ENCODE measurements at regions not wholly inside any gene's neighbourhood (a gene's known extent, or its start where the extent isn't known, plus 50 kb on each side); places are given as distances from the start of the nearest gene placed in this dataset.

GRCh38 chr1:228986093-228986904 lies 251.0 kb downstream of the RHOU start:
- no peak overlapping the region; the same call in 1 of the 2 replicates for H3K27ac ChIP-seq
- TF ChIP-seq, protein P1, sequence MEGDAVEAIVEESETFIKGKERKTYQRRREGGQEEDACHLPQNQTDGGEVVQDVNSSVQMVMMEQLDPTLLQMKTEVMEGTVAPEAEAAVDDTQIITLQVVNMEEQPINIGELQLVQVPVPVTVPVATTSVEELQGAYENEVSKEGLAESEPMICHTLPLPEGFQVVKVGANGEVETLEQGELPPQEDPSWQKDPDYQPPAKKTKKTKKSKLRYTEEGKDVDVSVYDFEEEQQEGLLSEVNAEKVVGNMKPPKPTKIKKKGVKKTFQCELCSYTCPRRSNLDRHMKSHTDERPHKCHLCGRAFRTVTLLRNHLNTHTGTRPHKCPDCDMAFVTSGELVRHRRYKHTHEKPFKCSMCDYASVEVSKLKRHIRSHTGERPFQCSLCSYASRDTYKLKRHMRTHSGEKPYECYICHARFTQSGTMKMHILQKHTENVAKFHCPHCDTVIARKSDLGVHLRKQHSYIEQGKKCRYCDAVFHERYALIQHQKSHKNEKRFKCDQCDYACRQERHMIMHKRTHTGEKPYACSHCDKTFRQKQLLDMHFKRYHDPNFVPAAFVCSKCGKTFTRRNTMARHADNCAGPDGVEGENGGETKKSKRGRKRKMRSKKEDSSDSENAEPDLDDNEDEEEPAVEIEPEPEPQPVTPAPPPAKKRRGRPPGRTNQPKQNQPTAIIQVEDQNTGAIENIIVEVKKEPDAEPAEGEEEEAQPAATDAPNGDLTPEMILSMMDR (conservative IDR thresholded peaks at IDR 0.05) = no peak

DNA sequence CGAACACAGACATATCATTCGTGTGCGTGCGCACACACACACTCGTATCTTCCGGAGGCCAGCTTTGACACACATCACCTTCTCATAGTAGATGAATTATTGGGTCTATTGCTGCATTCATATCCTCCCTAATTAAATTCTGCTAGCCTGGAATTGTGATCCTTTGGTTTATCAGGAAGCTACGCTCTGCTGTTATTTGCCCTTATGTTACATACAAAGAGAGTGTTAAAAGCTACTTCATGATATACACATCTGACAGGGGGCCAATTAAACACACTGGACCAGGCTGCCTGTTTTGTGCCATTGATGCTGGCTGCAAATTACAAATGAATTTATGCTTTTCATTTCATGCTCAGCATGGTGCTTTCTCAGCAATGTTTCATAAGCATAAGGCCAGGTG lies 252.0 kb downstream of the RHOU start:
- TF ChIP-seq, protein P1 (conservative IDR thresholded peaks at IDR 0.05) = no peak
- H3K27ac ChIP-seq = no peak overlapping the region

- TF ChIP-seq, protein P1 (conservative IDR thresholded peaks at IDR 0.05) = no peak
Measured at GRCh38 chr1:228987736-228988506, 252.6 kb downstream of the RHOU start.

DNA sequence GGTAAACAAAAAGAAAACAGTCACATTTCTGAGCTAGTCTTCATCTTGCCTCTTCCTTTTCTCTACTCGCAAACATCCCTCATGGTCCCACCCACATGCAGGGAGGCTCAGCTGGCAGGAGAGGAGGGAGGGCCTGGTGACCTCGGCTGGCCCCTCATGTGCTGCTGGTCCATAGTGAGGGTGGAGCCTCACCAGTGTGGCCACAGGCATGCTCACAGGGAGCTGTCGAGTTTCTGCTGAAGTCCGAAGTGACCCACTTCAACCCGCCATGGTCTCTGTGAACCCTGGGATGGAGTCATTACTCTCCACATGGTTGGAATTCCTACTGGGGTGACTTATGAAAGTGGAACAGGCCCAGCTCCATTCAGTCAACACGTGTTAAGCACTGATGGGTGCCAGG lies 253.4 kb downstream of the RHOU start:
- TF ChIP-seq, protein P1 (conservative IDR thresholded peaks at IDR 0.05) = no peak

More at GRCh38 chr1:228987736-228988506, 252.6 kb downstream of the RHOU start:
- no peak overlapping the region for H3K27ac ChIP-seq

GRCh38 chr1:228989176-228989575 lies 253.9 kb downstream of the RHOU start:
- H3K27ac ChIP-seq = no peak overlapping the region
- TF ChIP-seq, protein P1 (conservative IDR thresholded peaks at IDR 0.05) = no peak

More for the DNA sequence above, 253.4 kb downstream of the RHOU start:
- no peak overlapping the region for H3K27ac ChIP-seq

- TF ChIP-seq, protein P1 (conservative IDR thresholded peaks at IDR 0.05) = no peak
- no peak overlapping the region for H3K27ac ChIP-seq
Measured at GRCh38 chr1:228989676-228989991, 254.4 kb downstream of the RHOU start.

DNA sequence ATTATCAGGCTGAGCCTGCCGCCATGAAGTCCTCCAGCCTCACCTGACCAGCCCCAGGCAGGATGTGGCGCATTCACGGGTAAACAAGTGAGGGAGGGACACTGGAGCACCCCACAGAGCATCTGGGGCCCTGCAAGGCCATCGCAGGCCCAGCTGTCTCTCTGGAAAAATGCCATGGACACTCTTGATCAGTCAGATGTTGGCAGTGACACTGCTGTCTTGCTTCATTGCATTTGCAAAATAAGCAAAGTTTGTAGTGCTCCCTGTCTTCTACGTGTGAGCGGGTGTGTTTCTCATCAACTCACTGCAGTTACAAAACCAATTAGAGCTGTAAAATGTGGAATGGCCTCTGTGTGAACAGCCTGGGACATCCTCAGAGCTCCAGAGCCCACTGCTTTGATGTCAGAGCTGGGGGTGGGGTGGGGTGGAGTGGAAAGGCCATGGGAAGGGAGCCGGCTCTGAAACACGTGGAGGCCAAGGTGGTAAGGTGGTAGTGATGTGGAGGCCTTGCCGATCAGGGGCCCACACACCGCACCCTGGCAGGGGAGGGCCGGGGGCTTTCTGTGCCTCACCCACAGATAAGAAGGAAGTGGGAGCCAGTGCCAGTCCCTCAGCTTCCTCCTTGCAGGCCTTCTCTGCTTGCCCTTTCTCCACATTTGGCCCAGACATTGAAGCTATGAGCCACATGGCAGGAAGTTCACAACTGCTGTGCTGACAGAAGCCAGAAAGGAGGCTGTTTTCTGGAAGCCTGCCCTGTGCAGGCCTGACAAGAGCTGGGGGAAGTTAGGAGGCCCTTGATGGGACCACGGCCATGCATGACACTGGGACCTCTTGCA lies 254.9 kb downstream of the RHOU start:
- no peak overlapping the region for H3K27ac ChIP-seq
- TF ChIP-seq, protein P1 (conservative IDR thresholded peaks at IDR 0.05) = no peak
